HEK293 (cell line): ENCODE measurements at regions not wholly inside any gene's neighbourhood (a gene's known extent, or its start where the extent isn't known, plus 50 kb on each side); places are given as distances from the start of the nearest gene placed in this dataset.

Experiments
- CTCF ChIA-PET: fragments of 350-600 bp; formaldehyde crosslinking; extraction: SDS; loops from one replicate; lab custom pipeline; 2021; ENCODE audit warnings: antibody characterized with exemption; lab: Yijun Ruan, JAX
- POLR2A ChIA-PET: fragments of 300-600 bp; formaldehyde crosslinking; extraction: SDS; loops from one replicate; lab custom pipeline; 2020; ENCODE audit warnings: antibody characterized with exemption, inconsistent platforms; lab: Yijun Ruan, JAX
- H3K27ac ChIP-seq: fragments of 200-500 bp; sonication (Bioruptor generic); 2 replicates; pipeline ENCODE4 v1.5.1; 2014; ENCODE audit warnings: low read depth, low read length, control low read depth, inconsistent platforms; ENCODE audit errors: extremely low read depth
- H3K36me3 ChIP-seq, 2 experiments: fragments of 200-500 bp in 1 of 2; sonication (Bioruptor generic) in 1 of 2; 1 replicate in 1 of 2; 2 replicates in 1 of 2; pipeline ENCODE4 v1.5.1; 2014 to 2017; ENCODE audit warnings: inconsistent platforms in 2 of 2, low read length in 2 of 2; ENCODE audit not compliant: control insufficient read depth in 2 of 2, insufficient read depth in 1 of 2
- H3K4me1 ChIP-seq: fragments of 200-500 bp; sonication (Bioruptor generic); 2 replicates; pipeline ENCODE4 v1.5.1; 2014; ENCODE audit warnings: mild to moderate bottlenecking, low read length, inconsistent platforms; ENCODE audit not compliant: control insufficient read depth, insufficient read depth
- H3K4me3 ChIP-seq: 2 replicates; pipeline ENCODE4 v1.5.1; 2011; ENCODE audit warnings: low read depth, mild to moderate bottlenecking, control low read depth, low read length, moderate library complexity
- H3K9me3 ChIP-seq: fragments of 200-500 bp; sonication (Bioruptor generic); 2 replicates; pipeline ENCODE4 v1.5.1; 2014; ENCODE audit warnings: low read depth, low read length, inconsistent platforms; ENCODE audit not compliant: control insufficient read depth, insufficient read depth
- BCL11B ChIP-seq: fragments of 450-650 bp; formaldehyde crosslinking; IDR thresholded peaks from 2 replicates; pipeline ENCODE4 v1.5.1; 2016; ENCODE audit warnings: low read depth, missing biosample characterization, missing genetic modification characterization
- IKZF3 ChIP-seq: fragments of 450-650 bp; IDR thresholded peaks from 2 replicates; pipeline ENCODE4 v1.5.0; 2018; ENCODE audit warnings: missing biosample characterization, mild to moderate bottlenecking, missing genetic modification characterization, moderate library complexity
- OVOL3 ChIP-seq: fragments of 450-650 bp; formaldehyde crosslinking; IDR thresholded peaks from 2 replicates; pipeline ENCODE4 v1.5.1; 2016; ENCODE audit warnings: missing biosample characterization, missing genetic modification characterization
- RBAK ChIP-seq: fragments of 450-650 bp; formaldehyde crosslinking; IDR thresholded peaks from 2 replicates; pipeline ENCODE4 v1.5.1; 2016; ENCODE audit warnings: missing biosample characterization, missing genetic modification characterization
- SCRT2 ChIP-seq: fragments of 450-650 bp; formaldehyde crosslinking; IDR thresholded peaks from 2 replicates; pipeline ENCODE4 v1.5.1; 2016; ENCODE audit warnings: missing biosample characterization, missing genetic modification characterization
- SETDB1 ChIP-seq: IDR thresholded peaks from one replicate; pipeline ENCODE4 v1.6.1; 2017; ENCODE audit warnings: mild to moderate bottlenecking, low read length, moderate library complexity, mixed read lengths; ENCODE audit not compliant: insufficient read length
- ZBTB26 ChIP-seq: fragments of 450-650 bp; formaldehyde crosslinking; optimal IDR thresholded peaks from 2 replicates; pipeline ENCODE3; 2016; ENCODE audit warnings: missing biosample characterization, mild to moderate bottlenecking, missing genetic modification characterization
- ZEB2 ChIP-seq: fragments of 450-650 bp; formaldehyde crosslinking; IDR thresholded peaks from 2 replicates; pipeline ENCODE4 v1.5.1; 2016; ENCODE audit warnings: missing biosample characterization, missing genetic modification characterization
- ZNF121 ChIP-seq: fragments of 450-650 bp; formaldehyde crosslinking; IDR thresholded peaks from 2 replicates; pipeline ENCODE4 v1.5.1; 2016; ENCODE audit warnings: missing biosample characterization, missing genetic modification characterization
- ZNF148 ChIP-seq: fragments of 450-650 bp; formaldehyde crosslinking; IDR thresholded peaks from 2 replicates; pipeline ENCODE4 v1.5.0; 2017; ENCODE audit warnings: missing biosample characterization, missing genetic modification characterization, borderline replicate concordance
- ZNF175 ChIP-seq: fragments of 450-650 bp; formaldehyde crosslinking; IDR thresholded peaks from 2 replicates; pipeline ENCODE4 v1.5.1; 2016; ENCODE audit warnings: missing biosample characterization, missing genetic modification characterization
- ZNF24 ChIP-seq: fragments of 450-650 bp; formaldehyde crosslinking; IDR thresholded peaks from 2 replicates; pipeline ENCODE4 v1.5.1; 2016; ENCODE audit warnings: missing biosample characterization, missing genetic modification characterization
- ZNF433 ChIP-seq: fragments of 450-650 bp; formaldehyde crosslinking; IDR thresholded peaks from 2 replicates; pipeline ENCODE4 v1.5.1; 2016; ENCODE audit warnings: missing biosample characterization, missing genetic modification characterization, low read depth
- ZNF48 ChIP-seq: fragments of 450-650 bp; formaldehyde crosslinking; IDR thresholded peaks from 2 replicates; pipeline ENCODE4 v1.5.1; 2016; ENCODE audit warnings: missing biosample characterization, missing genetic modification characterization
- ZNF596 ChIP-seq: fragments of 450-650 bp; IDR thresholded peaks from 2 replicates; pipeline ENCODE4 v1.5.0; 2018; ENCODE audit warnings: missing biosample characterization, mild to moderate bottlenecking, missing genetic modification characterization, moderate library complexity
- ZNF621 ChIP-seq: fragments of 450-650 bp; formaldehyde crosslinking; IDR thresholded peaks from 2 replicates; pipeline ENCODE4 v1.5.1; 2017; ENCODE audit warnings: missing biosample characterization, missing genetic modification characterization
- ZNF623 ChIP-seq: fragments of 450-650 bp; formaldehyde crosslinking; IDR thresholded peaks from 2 replicates; pipeline ENCODE4 v1.5.1; 2016; ENCODE audit warnings: missing biosample characterization, missing genetic modification characterization
- ZNF654 ChIP-seq: fragments of 450-650 bp; formaldehyde crosslinking; IDR thresholded peaks from 2 replicates; pipeline ENCODE4 v1.5.1; 2016; ENCODE audit warnings: low read depth, missing biosample characterization, missing genetic modification characterization
- ZNF776 ChIP-seq: fragments of 450-650 bp; formaldehyde crosslinking; IDR thresholded peaks from 2 replicates; pipeline ENCODE4 v1.5.0; 2017; ENCODE audit warnings: missing biosample characterization, missing genetic modification characterization, borderline replicate concordance
- ZNF792 ChIP-seq: fragments of 450-650 bp; formaldehyde crosslinking; IDR thresholded peaks from 2 replicates; pipeline ENCODE4 v1.5.1; 2016; ENCODE audit warnings: missing biosample characterization, missing genetic modification characterization
- ZNF830 ChIP-seq: fragments of 450-650 bp; IDR thresholded peaks from 2 replicates; pipeline ENCODE4 v1.5.0; 2018; ENCODE audit warnings: missing biosample characterization, missing genetic modification characterization, low read depth, mild to moderate bottlenecking, moderate library complexity
- ZSCAN18 ChIP-seq: fragments of 450-650 bp; formaldehyde crosslinking; IDR thresholded peaks from 2 replicates; pipeline ENCODE4 v1.5.1; 2016; ENCODE audit warnings: missing biosample characterization, missing genetic modification characterization
- ZSCAN5A ChIP-seq: fragments of 450-650 bp; formaldehyde crosslinking; IDR thresholded peaks from 2 replicates; pipeline ENCODE4 v1.5.1; 2016; ENCODE audit warnings: missing biosample characterization, missing genetic modification characterization

GRCh38 chr13:64278493-64278892, 2862.8 kb upstream of the PCDH20 start:
- TF ChIP-seq ZNF433 (tag by site-specific recombination) (no peak), ZNF776 (tag by site-specific recombination) (no peak), ZEB2 (no peak), RBAK (tag by site-specific recombination) (no peak)
- ChIA-PET CTCF (no interaction called here), POLR2A (no interaction called here)
- Histone ChIP-seq H3K36me3 (no peaks in the 10 kb centered on the region), H3K4me1 (no peaks in the 10 kb centered on the region), H3K4me3 (no peak overlapping the region), H3K9me3 (no peaks in the 10 kb centered on the region), H3K27ac (no peak overlapping the region)

GRCh38 chr13:64277097-64277496, 2861.4 kb upstream of the PCDH20 start:
- TF ChIP-seq ZBTB26 (no peak), ZNF175 (no peak), ZNF24 (tag by site-specific recombination) (no peak), ZSCAN18 (tag by site-specific recombination) (no peak), ZNF596 (tag by site-specific recombination) (no peak), BCL11B (no peak), ZNF48 (tag by site-specific recombination) (no peak), SCRT2 (tag by site-specific recombination) (no peak), ZNF148 (tag by site-specific recombination) (no peak), IKZF3 (tag by site-specific recombination) (no peak), ZNF792 (tag by site-specific recombination) (no peak), ZNF121 (tag by site-specific recombination) (no peak), ZNF623 (tag by site-specific recombination) (no peak), ZSCAN5A (no peak), ZNF830 (tag by site-specific recombination) (no peak), ZNF654 (tag by site-specific recombination) (no peak), ZNF621 (tag by site-specific recombination) (no peak), OVOL3 (tag by site-specific recombination) (no peak), SETDB1 (no peak)
- Histone ChIP-seq H3K4me1 (no peaks in the 10 kb centered on the region), H3K36me3 (no peaks in the 10 kb centered on the region), H3K4me3 (no peak overlapping the region), H3K27ac (no peak overlapping the region), H3K9me3 (no peaks in the 10 kb centered on the region)
- ChIA-PET POLR2A (no interaction called here), CTCF (no interaction called here)
